Smooth muscle cell (in vitro differentiated cells): ENCODE measurements at regions not wholly inside any gene's neighbourhood (a gene's known extent, or its start where the extent isn't known, plus 50 kb on each side); places are given as distances from the start of the nearest gene placed in this dataset.

Experiments used
- DNase-seq: peaks from one replicate; lab custom pipeline; 2025; ENCODE audit not compliant: unreplicated experiment; lab: John Stamatoyannopoulos, UW
- H2AFZ ChIP-seq: fragments of 200-600 bp; sonication (generic); 2 replicates; pipeline ENCODE4 v1.6.0; 2016; ENCODE audit warnings: antibody characterized with exemption, low read depth, mild to moderate bottlenecking
- H3F3A ChIP-seq: fragments of 200-600 bp; sonication (generic); 2 replicates; pipeline ENCODE4 v1.6.0; 2017; ENCODE audit warnings: antibody characterized with exemption, low read depth
- H3K27ac ChIP-seq: fragments of 200-600 bp; sonication (generic); 2 replicates; pipeline ENCODE4 v1.5.1; 2016; ENCODE audit warnings: low read depth, mild to moderate bottlenecking
- H3K27me3 ChIP-seq: fragments of 200-600 bp; sonication (generic); 2 replicates; pipeline ENCODE4 v1.6.1; 2016; ENCODE audit warnings: low read depth, mild to moderate bottlenecking
- H3K36me3 ChIP-seq: fragments of 200-600 bp; sonication (generic); 2 replicates; pipeline ENCODE4 v1.5.1; 2016; ENCODE audit warnings: low read depth
- H3K4me1 ChIP-seq: fragments of 200-600 bp; sonication (generic); 2 replicates; pipeline ENCODE4 v1.5.1; 2016; ENCODE audit warnings: low read depth
- H3K4me2 ChIP-seq: fragments of 200-600 bp; sonication (generic); 2 replicates; pipeline ENCODE4 v1.6.0; 2016; ENCODE audit warnings: mild to moderate bottlenecking
- H3K4me3 ChIP-seq: fragments of 200-600 bp; sonication (generic); 2 replicates; pipeline ENCODE4 v1.5.1; 2016; ENCODE audit warnings: mild to moderate bottlenecking
- H3K79me2 ChIP-seq: fragments of 200-600 bp; sonication (generic); 2 replicates; pipeline ENCODE4 v1.6.0; 2016; ENCODE audit warnings: low read depth, mild to moderate bottlenecking
- H3K9ac ChIP-seq: fragments of 200-600 bp; sonication (generic); 2 replicates; pipeline ENCODE4 v1.6.0; 2016; ENCODE audit warnings: low read depth
- H3K9me3 ChIP-seq: fragments of 200-600 bp; sonication (generic); replicated peaks from 2 replicates; pipeline ENCODE4 v1.5.1; 2016; ENCODE audit warnings: low read depth
- H4K20me1 ChIP-seq: fragments of 200-600 bp; sonication (generic); 2 replicates; pipeline ENCODE4 v1.6.0; 2016; ENCODE audit warnings: low read depth
- CTCF ChIP-seq: fragments of 200-600 bp; sonication (generic); IDR thresholded peaks from 2 replicates; pipeline ENCODE4 v1.5.1; 2017; ENCODE audit warnings: borderline replicate concordance, mild to moderate bottlenecking, antibody characterized with exemption; ENCODE audit not compliant: insufficient read depth, poor library complexity, severe bottlenecking
- WGBS: methylation state at CpG from one replicate; pipeline ENCODE4 v1.1.7; 2016; ENCODE audit warnings: low lambda C conversion rate; 5-methylcytosine and 5-hydroxymethylcytosine counted together

GRCh38 chr7:33784000-33784399 lies 121.3 kb upstream of the BMPER start:
- no peaks in the 10 kb centered on the region for H3K27me3 ChIP-seq
- H3K36me3 ChIP-seq = no peaks in the 10 kb centered on the region
- H3F3A ChIP-seq = no peaks in the 10 kb centered on the region
- H3K79me2 ChIP-seq = no peaks in the 10 kb centered on the region
- TF ChIP-seq CTCF = no peak
- DNase-seq = no peak
- no peaks in the 10 kb centered on the region for H3K9me3 ChIP-seq
- H3K4me1 ChIP-seq = no peaks in the 10 kb centered on the region
- no peak overlapping the region for H3K9ac ChIP-seq
- no peak overlapping the region for H2AFZ ChIP-seq
- no peak overlapping the region for H3K4me2 ChIP-seq
- H3K27ac ChIP-seq = no peak overlapping the region
- 92% methylated on average over 2 of the region's 2 CpGs for WGBS
- no peak overlapping the region for H3K4me3 ChIP-seq
- no peaks in the 10 kb centered on the region for H4K20me1 ChIP-seq

- no peak for TF ChIP-seq CTCF
- no peaks in the 10 kb centered on the region for H3K79me2 ChIP-seq
Measured at GRCh38 chr7:33788531-33788930, 116.8 kb upstream of the BMPER start.

GRCh38 chr7:33789871-33790630 lies 115.3 kb upstream of the BMPER start:
- Histone ChIP-seq H3K79me2 (no peaks in the 10 kb centered on the region), H3F3A (no peaks in the 10 kb centered on the region), H2AFZ (no peak overlapping the region), H3K27ac (no peak overlapping the region), H3K4me1 (peaks cover 3% of the 10 kb centered on the region), H3K27me3 (no peaks in the 10 kb centered on the region), H3K36me3 (no peaks in the 10 kb centered on the region), H3K9ac (no peak overlapping the region), H4K20me1 (no peaks in the 10 kb centered on the region), H3K4me2 (no peak overlapping the region), H3K4me3 (no peak overlapping the region), H3K9me3 (no peaks in the 10 kb centered on the region)
- 58% methylated on average over 11 of the region's 11 CpGs for WGBS
- TF ChIP-seq CTCF = no peak
- DNase-seq = no peak

More at GRCh38 chr7:33788531-33788930, 116.8 kb upstream of the BMPER start:
- Histone ChIP-seq H2AFZ (no peak overlapping the region), H3K36me3 (no peaks in the 10 kb centered on the region), H3K27ac (no peak overlapping the region), H3K4me1 (peaks cover 3% of the 10 kb centered on the region), H3F3A (no peaks in the 10 kb centered on the region), H3K27me3 (no peaks in the 10 kb centered on the region), H3K9me3 (no peaks in the 10 kb centered on the region), H4K20me1 (no peaks in the 10 kb centered on the region), H3K4me2 (no peak overlapping the region), H3K9ac (no peak overlapping the region), H3K4me3 (no peak overlapping the region)
- no peak for DNase-seq
- 94% methylated on average over 6 of the region's 6 CpGs for WGBS

GRCh38 chr7:33790746-33791145 lies 114.6 kb upstream of the BMPER start:
- no peak for DNase-seq
- Histone ChIP-seq H4K20me1 (no peaks in the 10 kb centered on the region), H3K4me1 (peaks cover 3% of the 10 kb centered on the region), H3K27me3 (no peaks in the 10 kb centered on the region), H3K79me2 (no peaks in the 10 kb centered on the region), H3K4me3 (no peak overlapping the region), H3K9me3 (no peaks in the 10 kb centered on the region), H3K9ac (no peak overlapping the region), H3K4me2 (no peak overlapping the region), H3F3A (no peaks in the 10 kb centered on the region), H3K27ac (no peak overlapping the region), H2AFZ (no peak overlapping the region), H3K36me3 (no peaks in the 10 kb centered on the region)
- WGBS = 27% methylated on average over 5 of the region's 5 CpGs
- no peak for TF ChIP-seq CTCF
